ENCODE measurements at regions not wholly inside any gene's neighbourhood (a gene's known extent, or its start where the extent isn't known, plus 50 kb on each side); places are given as distances from the start of the nearest gene placed in this dataset.

GRCh38 chr3:68666429-68667136 lies 265.8 kb downstream of the TAFA4 start:
- TF ChIP-seq CTCF (IDR thresholded peaks at IDR 0.05): no peak
- TF ChIP-seq POLR2A (IDR thresholded peaks at IDR 0.05): no peak
